SK-N-MC (cell line): ENCODE measurements at regions not wholly inside any gene's neighbourhood (a gene's known extent, or its start where the extent isn't known, plus 50 kb on each side); places are given as distances from the start of the nearest gene placed in this dataset.

Experiments
- EZH2 ChIP-seq: fragments of 200-600 bp; sonication (generic); IDR thresholded peaks from one replicate; pipeline ENCODE4 v1.6.1; 2017; ENCODE audit warnings: antibody characterized with exemption
- POLR2AphosphoS5 ChIP-seq: IDR thresholded peaks from 2 replicates; pipeline ENCODE4 v1.6.1; 2012; ENCODE audit warnings: mild to moderate bottlenecking, low read depth, low read length, borderline replicate concordance

DNA sequence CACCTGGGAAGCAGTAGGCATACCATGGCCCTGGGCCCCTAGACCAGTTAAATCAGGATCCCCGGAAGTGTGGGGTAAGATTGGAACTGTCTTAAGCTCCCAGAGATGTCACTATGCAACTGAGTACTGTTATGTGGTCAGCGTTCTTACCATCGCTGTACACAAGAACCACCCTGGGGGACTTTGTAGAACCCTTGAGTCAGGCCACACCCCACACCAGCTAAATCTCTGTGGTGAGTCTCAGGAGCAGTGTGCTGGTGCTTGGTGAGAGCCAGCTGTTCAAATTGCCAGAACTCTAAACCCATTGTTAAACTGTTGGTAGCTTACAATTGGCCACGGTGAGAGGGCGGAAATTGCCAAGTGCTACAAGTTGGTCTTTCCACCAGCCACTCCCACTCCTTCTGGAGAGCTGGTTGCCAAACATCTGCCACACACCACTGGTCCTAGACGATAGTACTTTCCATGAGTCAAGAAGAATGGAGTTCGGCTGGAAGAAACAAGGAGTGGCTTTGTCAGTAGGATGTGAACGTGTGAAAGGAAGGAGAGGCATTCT lies 80.5 kb upstream of the SYNDIG1 start:
- TF ChIP-seq POLR2AphosphoS5 (no peak), EZH2 (no peak)
